ENCODE measurements at regions not wholly inside any gene's neighbourhood (a gene's known extent, or its start where the extent isn't known, plus 50 kb on each side); places are given as distances from the start of the nearest gene placed in this dataset.

- Histone ChIP-seq H3K27me3 (ENCODE audit: insufficient read depth, low read length) (no peaks in the 10 kb centered on the region), H3K4ac (ENCODE audit: low read depth, low read length) (no peak overlapping the region), H2BK5ac (ENCODE audit: insufficient read length, low read length) (no peak overlapping the region), H4K8ac (replicated peaks; ENCODE audit: insufficient read length, low read depth, low read length) (no peak overlapping the region), H3K79me2 (ENCODE audit: insufficient read depth, low read length) (no peaks in the 10 kb centered on the region), H3K14ac (ENCODE audit: insufficient read depth, low read length) (no peak overlapping the region), H2AK5ac (ENCODE audit: insufficient read length, low read length) (no peak overlapping the region), H3K23me2 (ENCODE audit: insufficient read length, low read depth, low read length, poor library complexity, severe bottlenecking) (no peaks in the 10 kb centered on the region), H4K91ac (ENCODE audit: insufficient read length, low read depth, low read length) (no peak overlapping the region), H2AFZ (ENCODE audit: low read length) (no peak overlapping the region), H2BK15ac (ENCODE audit: low read depth, low read length) (no peak overlapping the region), H3K23ac (ENCODE audit: insufficient read length, low read depth, low read length) (no peak overlapping the region), H3T11ph (ENCODE audit: low read length) (no peak overlapping the region), H3K4me1 (ENCODE audit: insufficient read depth, low read length) (no peaks in the 10 kb centered on the region), H3K9ac (ENCODE audit: extremely low read depth, insufficient read length, low read length) (no peak overlapping the region), H2BK120ac (ENCODE audit: low read depth, low read length, poor library complexity, severe bottlenecking) (no peak overlapping the region), H3K56ac (ENCODE audit: insufficient read length, low read depth, low read length) (no peak overlapping the region), H3K9me3 (ENCODE audit: control insufficient read depth, low read depth, low read length) (no peaks in the 10 kb centered on the region), H3K18ac (ENCODE audit: insufficient read length, low read depth, low read length) (no peak overlapping the region), H4K5ac (ENCODE audit: insufficient read length, low read depth, low read length) (no peak overlapping the region), H2BK20ac (ENCODE audit: low read depth, low read length, poor library complexity, severe bottlenecking) (no peak overlapping the region), H3K79me1 (ENCODE audit: insufficient read depth, low read depth, low read length, poor library complexity, severe bottlenecking) (no peaks in the 10 kb centered on the region), H4K20me1 (ENCODE audit: control insufficient read depth, insufficient read depth, insufficient read length) (no peaks in the 10 kb centered on the region), H3K4me2 (ENCODE audit: insufficient read depth, insufficient read length, low read length) (no peak overlapping the region), H2BK12ac (ENCODE audit: insufficient read length, low read depth, low read length) (no peak overlapping the region), H3K27ac (ENCODE audit: insufficient read length, low read depth, low read length) (no peak overlapping the region)
- no CpG with 5 or more reads among the region's 1 CpG for WGBS (ENCODE audit: extremely low coverage, insufficient read length, low lambda C conversion rate)
- TF ChIP-seq CTCF (conservative IDR thresholded peaks at IDR 0.05): peak; percentile 67
- peaks cover 3 to 16% (median 3%) of the 10 kb centered on the region in 3 experiments; a peak in 6 of 7 replicates for H3K36me3 Mint-ChIP-seq (ENCODE audit: insufficient read depth in 1 of 3, low read depth in 3 of 3)
- H3K4me1 Mint-ChIP-seq: no peaks in the 10 kb centered on the region
- DNase-seq: peak; percentile 43
- no peak overlapping the region for H3K4me3 Mint-ChIP-seq
- peaks cover 29 to 31% of the 10 kb centered on the region in 2 experiments for H3K9me3 Mint-ChIP-seq
- no peak overlapping the region for H3K27ac Mint-ChIP-seq
- H3K27me3 Mint-ChIP-seq (ENCODE audit: low read depth): no peaks in the 10 kb centered on the region
These were observed 1206.0 kb upstream of the ADGRL3 start for GRCh38 chr4:59994118-59994517.

Measured in H9 (cell line).